PC-3 (cell line): ENCODE measurements at regions not wholly inside any gene's neighbourhood (a gene's known extent, or its start where the extent isn't known, plus 50 kb on each side); places are given as distances from the start of the nearest gene placed in this dataset.

Experiments
- ATAC-seq: fragments of 200-7000 bp; cut with Tn5 transposase; 2 replicates; pipeline ENCODE4 v1.9.1; 2020; ENCODE audit warnings: mild to moderate bottlenecking, moderate library complexity
- BruUV-seq: library from RNA; stranded (reverse); fragments of 400-500 nt; replicated peaks from 2 replicates; lab custom pipeline; 2021; lab: Mats Ljungman, UMichigan
- CTCF ChIA-PET: fragments of 300-600 bp; sonication (Branson Sonifier 250); formaldehyde crosslinking; loops from one replicate; lab custom pipeline; 2022; ENCODE audit warnings: antibody characterized with exemption; lab: Charles Lee
- POLR2A ChIA-PET: fragments of 300-600 bp; sonication (Branson Sonifier 250); formaldehyde crosslinking; loops from one replicate; lab custom pipeline; 2022; ENCODE audit warnings: antibody characterized with exemption; ENCODE audit not compliant: unreplicated experiment; lab: Charles Lee
- DNase-seq: peaks from one replicate; pipeline ENCODE4 v3.0.0-alpha.2; 2015
- H2AFZ ChIP-seq: fragments of 300-600 bp; sonication (generic); 2 replicates; pipeline ENCODE4 v1.6.0; 2016; ENCODE audit warnings: antibody characterized with exemption, low read length
- H3F3A ChIP-seq: fragments of 300-600 bp; sonication (generic); one replicate; pipeline ENCODE4 v1.6.0; 2017; ENCODE audit warnings: antibody characterized with exemption, low read length, control low read depth, mild to moderate bottlenecking; ENCODE audit not compliant: unreplicated experiment
- H3K27ac ChIP-seq: fragments of 300-600 bp; sonication (generic); 2 replicates; pipeline ENCODE4 v1.5.1; 2016; ENCODE audit warnings: mild to moderate bottlenecking, low read length
- H3K27me3 ChIP-seq: fragments of 300-600 bp; sonication (generic); 2 replicates; pipeline ENCODE4 v1.6.1; 2016; ENCODE audit warnings: low read length, mixed read lengths
- H3K36me3 ChIP-seq: fragments of 300-600 bp; sonication (generic); 2 replicates; pipeline ENCODE4 v1.6.1; 2016; ENCODE audit warnings: low read depth, mixed run types, low read length, mixed read lengths
- H3K4me1 ChIP-seq: fragments of 300-600 bp; sonication (generic); 2 replicates; pipeline ENCODE4 v1.5.1; 2016; ENCODE audit warnings: low read length; ENCODE audit not compliant: insufficient read depth
- H3K4me2 ChIP-seq: fragments of 300-600 bp; sonication (generic); 2 replicates; pipeline ENCODE4 v1.6.0; 2016; ENCODE audit warnings: low read length
- H3K4me3 ChIP-seq: fragments of 300-600 bp; sonication (generic); 2 replicates; pipeline ENCODE4 v1.5.1; 2016; ENCODE audit warnings: mild to moderate bottlenecking, low read length, mixed read lengths
- H3K79me2 ChIP-seq: fragments of 300-600 bp; sonication (generic); 2 replicates; pipeline ENCODE4 v1.6.1; 2017; ENCODE audit warnings: low read length, mixed read lengths
- H3K9ac ChIP-seq: fragments of 300-600 bp; sonication (generic); 2 replicates; pipeline ENCODE4 v1.6.0; 2016; ENCODE audit warnings: mild to moderate bottlenecking, low read length
- H3K9me2 ChIP-seq: fragments of 300-600 bp; sonication (generic); replicated peaks from 2 replicates; pipeline ENCODE4 v1.6.1; 2016; ENCODE audit warnings: mixed run types, low read length, mixed read lengths
- H3K9me3 ChIP-seq: fragments of 300-600 bp; sonication (generic); 2 replicates; pipeline ENCODE4 v1.6.1; 2016; ENCODE audit warnings: low read length, mixed read lengths
- H4K20me1 ChIP-seq: fragments of 300-600 bp; sonication (generic); 2 replicates; pipeline ENCODE4 v1.6.1; 2016; ENCODE audit warnings: low read length, mixed read lengths
- EZH2 ChIP-seq: fragments of 300-600 bp; sonication (generic); IDR thresholded peaks from one replicate; pipeline ENCODE4 v1.6.1; 2017; ENCODE audit warnings: antibody characterized with exemption, mild to moderate bottlenecking, low read length; ENCODE audit not compliant: unreplicated experiment
- EZH2phosphoT487 ChIP-seq: fragments of 300-600 bp; sonication (generic); IDR thresholded peaks from 2 replicates; pipeline ENCODE4 v1.6.1; 2018; ENCODE audit warnings: mild to moderate bottlenecking, antibody characterized with exemption, low read length, borderline replicate concordance
- intact Hi-C: fragments of 100-400 bp; cut with micrococcal nuclease; formaldehyde crosslinking; loops from 2 replicates; pipeline ENCODE4 v1.9.0; 2023
- TF ChIP-seq, protein P1 (sequence below): fragments of 300-600 bp; sonication (generic); conservative IDR thresholded peaks from 2 replicates; pipeline ENCODE4 v1.5.1; 2017; ENCODE audit warnings: antibody characterized with exemption, low read depth, mild to moderate bottlenecking, low read length

DNA sequence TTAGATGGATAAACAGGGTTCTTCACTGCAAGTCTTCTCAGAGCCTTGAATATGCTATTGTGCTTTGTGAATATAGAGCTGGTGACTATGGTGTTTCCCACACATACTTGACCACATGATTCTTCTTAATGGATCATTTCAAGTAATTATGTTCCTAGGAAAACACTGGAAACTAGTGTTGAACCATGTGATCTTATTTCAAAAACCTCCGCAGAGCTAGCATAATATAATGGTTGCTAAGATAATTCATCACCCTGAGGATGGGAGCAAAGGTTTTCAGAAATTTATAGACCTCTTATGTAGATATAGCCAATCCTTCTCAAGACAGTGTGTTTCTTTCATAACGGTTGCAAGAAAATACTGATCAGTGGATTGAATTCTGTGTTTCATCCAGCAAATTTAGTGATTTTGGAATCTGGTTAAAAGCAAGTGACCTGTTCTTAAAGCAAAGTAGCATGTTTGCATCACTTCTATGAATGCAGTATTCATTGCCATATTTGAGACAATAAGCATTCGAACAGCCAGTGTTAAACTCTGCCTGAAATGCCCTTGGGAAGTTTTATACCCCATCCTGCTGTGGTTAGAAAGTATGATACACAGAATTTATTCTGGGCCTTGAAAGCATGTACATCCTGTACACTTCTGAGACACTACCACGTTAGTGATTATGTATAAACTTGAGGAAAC, 341.0 kb upstream of the E2F7 start:
- no TSS peak for BruUV-seq
- no peak for ATAC-seq
- H3K9me2 ChIP-seq = no peaks in the 10 kb centered on the region
- no peaks in the 10 kb centered on the region for H3F3A ChIP-seq
- no peaks in the 10 kb centered on the region for H4K20me1 ChIP-seq
- H3K36me3 ChIP-seq = no peaks in the 10 kb centered on the region
- POLR2A ChIA-PET = no interaction called here
- no peak overlapping the region for H3K27ac ChIP-seq
- no peaks in the 10 kb centered on the region for H3K79me2 ChIP-seq
- DNase-seq = no peak
- no peak overlapping the region for H3K4me2 ChIP-seq
- no peak overlapping the region for H3K4me3 ChIP-seq
- H3K9ac ChIP-seq = no peak overlapping the region
- intact Hi-C loops = no loop called here
- no peaks in the 10 kb centered on the region for H3K4me1 ChIP-seq
- no peaks in the 10 kb centered on the region for H3K9me3 ChIP-seq
- CTCF ChIA-PET = no interaction called here
- no peak overlapping the region for H2AFZ ChIP-seq
- TF ChIP-seq EZH2 (no peak), EZH2phosphoT487 (no peak)
- TF ChIP-seq, protein P1, sequence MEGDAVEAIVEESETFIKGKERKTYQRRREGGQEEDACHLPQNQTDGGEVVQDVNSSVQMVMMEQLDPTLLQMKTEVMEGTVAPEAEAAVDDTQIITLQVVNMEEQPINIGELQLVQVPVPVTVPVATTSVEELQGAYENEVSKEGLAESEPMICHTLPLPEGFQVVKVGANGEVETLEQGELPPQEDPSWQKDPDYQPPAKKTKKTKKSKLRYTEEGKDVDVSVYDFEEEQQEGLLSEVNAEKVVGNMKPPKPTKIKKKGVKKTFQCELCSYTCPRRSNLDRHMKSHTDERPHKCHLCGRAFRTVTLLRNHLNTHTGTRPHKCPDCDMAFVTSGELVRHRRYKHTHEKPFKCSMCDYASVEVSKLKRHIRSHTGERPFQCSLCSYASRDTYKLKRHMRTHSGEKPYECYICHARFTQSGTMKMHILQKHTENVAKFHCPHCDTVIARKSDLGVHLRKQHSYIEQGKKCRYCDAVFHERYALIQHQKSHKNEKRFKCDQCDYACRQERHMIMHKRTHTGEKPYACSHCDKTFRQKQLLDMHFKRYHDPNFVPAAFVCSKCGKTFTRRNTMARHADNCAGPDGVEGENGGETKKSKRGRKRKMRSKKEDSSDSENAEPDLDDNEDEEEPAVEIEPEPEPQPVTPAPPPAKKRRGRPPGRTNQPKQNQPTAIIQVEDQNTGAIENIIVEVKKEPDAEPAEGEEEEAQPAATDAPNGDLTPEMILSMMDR = no peak
- peaks cover 7% of the 10 kb centered on the region; the same call in 1 of the 2 replicates for H3K27me3 ChIP-seq

DNA sequence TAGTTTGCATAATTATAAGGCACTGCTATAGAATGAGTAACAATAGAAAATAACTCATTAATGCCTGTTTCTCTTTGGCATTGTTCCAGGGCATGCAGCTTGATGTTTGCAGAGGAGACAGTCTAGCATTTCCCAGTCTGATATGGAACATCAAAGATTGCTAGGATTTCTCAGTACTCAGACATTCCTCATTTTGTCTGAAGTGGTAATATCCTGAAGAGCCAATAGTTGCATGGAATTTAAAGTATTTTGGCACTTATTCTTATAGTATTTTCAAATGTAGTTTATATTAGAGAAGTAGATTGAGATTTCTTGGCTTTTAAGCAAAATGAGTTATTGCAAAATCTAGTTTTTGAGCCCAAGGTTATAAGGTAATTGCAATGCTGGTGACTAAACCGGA, 337.3 kb upstream of the E2F7 start:
- Histone ChIP-seq H3K4me1 (no peaks in the 10 kb centered on the region), H3K9me2 (no peaks in the 10 kb centered on the region), H3K9ac (no peak overlapping the region), H3K79me2 (no peaks in the 10 kb centered on the region), H3K27me3 (no peaks in the 10 kb centered on the region), H4K20me1 (no peaks in the 10 kb centered on the region), H3K4me2 (no peak overlapping the region), H3K36me3 (no peaks in the 10 kb centered on the region), H3K9me3 (no peaks in the 10 kb centered on the region), H3K27ac (no peak overlapping the region), H3F3A (no peaks in the 10 kb centered on the region), H2AFZ (no peak overlapping the region), H3K4me3 (no peak overlapping the region)
- TF ChIP-seq EZH2 (no peak), EZH2phosphoT487 (no peak)
- TF ChIP-seq, protein P1 = no peak
- ChIA-PET POLR2A (no interaction called here), CTCF (no interaction called here)
- ATAC-seq = no peak
- DNase-seq = no peak
- intact Hi-C loops = no loop called here
- BruUV-seq = no TSS peak

DNA sequence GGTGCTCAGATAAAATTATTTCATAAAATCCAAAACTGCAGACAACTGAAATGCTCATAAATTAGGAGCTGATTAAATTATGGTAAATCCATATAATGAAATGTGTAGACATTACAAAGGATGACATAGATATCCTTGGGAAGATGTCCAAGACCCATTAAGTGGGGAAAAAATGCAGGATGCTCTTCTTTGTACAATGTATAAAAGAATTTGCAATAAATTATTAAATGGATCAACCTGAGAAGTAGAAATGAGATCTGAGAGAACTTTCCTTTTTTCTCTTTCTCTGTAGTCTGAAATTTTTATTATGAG, 336.4 kb upstream of the E2F7 start:
- TF ChIP-seq EZH2 = no peak
- TF ChIP-seq, protein P1 = no peak
- TF ChIP-seq EZH2phosphoT487 = no peak
- Histone ChIP-seq H2AFZ (no peak overlapping the region), H3K4me1 (no peaks in the 10 kb centered on the region), H3K4me2 (no peak overlapping the region), H3F3A (no peaks in the 10 kb centered on the region), H3K9me3 (no peaks in the 10 kb centered on the region), H3K27me3 (peaks cover 7% of the 10 kb centered on the region; the same call in 1 of the 2 replicates), H3K79me2 (no peaks in the 10 kb centered on the region), H3K36me3 (no peaks in the 10 kb centered on the region), H3K9me2 (no peaks in the 10 kb centered on the region), H3K4me3 (no peak overlapping the region), H3K9ac (no peak overlapping the region), H3K27ac (no peak overlapping the region), H4K20me1 (no peaks in the 10 kb centered on the region)
- ChIA-PET CTCF (no interaction called here), POLR2A (no interaction called here)
- intact Hi-C loops = no loop called here
- ATAC-seq (no peak), DNase-seq (no peak)
- BruUV-seq = no TSS peak
